GM21723 (cell line): ENCODE measurements at regions not wholly inside any gene's neighbourhood (a gene's known extent, or its start where the extent isn't known, plus 50 kb on each side); places are given as distances from the start of the nearest gene placed in this dataset.

Experiments
- ATAC-seq: cut with Tn5 transposase; IDR thresholded peaks from one replicate; pipeline ENCODE4 v1.9.1; 2021; ENCODE audit warnings: mild to moderate bottlenecking, moderate library complexity; ENCODE audit not compliant: unreplicated experiment

GRCh38 chr18:78768656-78769501 is 210.7 kb upstream of the SALL3 start:
- no peak for ATAC-seq

GRCh38 chr18:78769502-78770105 is 210.0 kb upstream of the SALL3 start:
- ATAC-seq, result no peak

DNA sequence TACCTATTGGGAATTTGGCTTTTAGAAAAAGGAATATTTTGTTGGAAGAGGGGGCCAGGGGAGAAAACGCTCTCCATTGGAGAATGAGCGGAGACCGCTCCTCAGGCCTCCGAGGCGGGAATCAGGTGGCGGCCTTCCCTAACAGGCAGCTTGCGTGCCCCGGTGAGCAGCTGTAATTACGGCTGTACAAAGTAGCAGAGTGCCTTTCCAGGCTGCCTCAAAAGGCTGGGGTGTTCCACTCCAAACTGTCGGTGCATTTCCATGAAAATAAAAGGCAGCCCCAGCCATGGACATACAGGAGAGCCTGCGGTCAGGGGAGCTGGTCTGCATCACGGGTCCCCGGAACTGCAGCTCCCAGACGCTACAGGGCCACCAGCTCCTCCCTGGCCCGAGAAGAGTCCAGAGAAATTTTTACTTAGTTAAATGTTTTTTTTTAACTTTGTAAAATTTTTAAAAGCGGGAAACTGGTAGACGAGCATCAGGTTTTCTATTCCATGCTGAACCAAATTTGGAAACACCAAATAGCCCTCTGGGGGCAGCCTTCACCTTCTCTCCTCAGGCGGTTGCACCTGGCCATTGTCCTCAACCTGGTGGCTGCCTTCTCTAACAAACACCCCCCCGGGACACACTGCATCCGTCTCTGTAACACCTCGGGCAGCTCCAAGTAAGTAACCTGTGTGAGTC is 209.3 kb upstream of the SALL3 start:
- no peak for ATAC-seq

DNA sequence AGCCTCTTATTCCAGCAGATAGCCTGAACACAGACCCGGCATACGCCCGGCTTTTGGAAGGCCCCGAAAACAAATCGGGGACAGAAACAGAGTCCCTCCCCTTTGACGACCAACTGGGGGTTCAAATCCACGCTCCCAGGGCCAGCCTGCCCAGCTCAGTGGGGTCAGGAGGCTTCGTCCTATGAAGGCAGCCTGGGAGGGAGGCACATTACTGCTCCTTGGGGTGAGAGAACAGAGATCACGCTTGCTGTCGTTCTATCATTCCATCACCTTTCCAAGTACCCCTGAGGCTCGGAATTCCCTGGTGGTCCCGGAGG is 208.8 kb upstream of the SALL3 start:
- no peak for ATAC-seq

- no peak for ATAC-seq
Measured at GRCh38 chr18:78771496-78772359, 207.9 kb upstream of the SALL3 start.

DNA sequence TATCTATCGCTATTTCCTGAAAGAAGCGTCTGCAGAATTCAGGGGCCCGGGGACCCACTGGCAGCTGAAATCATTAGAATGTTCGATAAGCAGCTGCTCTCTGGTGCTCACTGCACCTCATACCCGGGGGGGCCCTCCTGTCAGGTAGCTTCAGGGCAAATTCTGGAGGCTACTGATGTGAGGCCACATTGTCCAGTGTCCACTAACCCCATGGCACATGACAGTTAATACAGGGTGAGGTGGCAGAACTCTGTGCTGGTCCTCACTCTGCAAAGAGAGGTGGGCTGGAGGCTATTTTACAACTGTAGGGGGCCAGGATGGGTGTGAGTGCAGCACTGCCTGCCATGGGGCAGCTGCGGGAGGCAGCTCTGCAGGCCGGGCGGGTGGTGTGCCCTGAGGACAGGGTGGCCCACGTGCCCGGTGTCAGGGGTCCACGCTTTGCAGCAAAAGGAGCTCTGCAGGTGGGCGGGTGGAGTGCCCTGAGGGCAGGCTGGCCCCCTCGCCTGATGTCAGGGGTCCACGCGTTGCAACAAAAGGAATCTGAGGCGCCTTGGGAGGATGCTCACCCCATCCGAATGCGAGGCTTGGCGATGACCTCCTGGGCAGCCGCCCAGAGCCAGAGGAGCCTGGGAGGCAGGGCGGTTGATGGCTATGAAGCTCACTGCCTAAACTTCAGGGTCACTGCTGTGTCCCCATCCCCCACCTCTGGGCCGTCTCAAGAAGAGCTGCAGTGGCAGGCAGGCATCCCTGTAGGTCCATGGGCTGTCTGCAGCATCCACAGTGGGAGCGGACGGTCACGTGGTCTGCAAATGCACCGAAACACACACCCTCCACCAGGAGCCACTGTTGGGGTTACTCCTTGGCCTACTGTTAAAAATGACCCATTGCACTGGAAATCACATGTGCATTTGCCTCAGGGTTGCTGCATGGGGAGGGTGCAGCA is 207.0 kb upstream of the SALL3 start:
- no peak for ATAC-seq

DNA sequence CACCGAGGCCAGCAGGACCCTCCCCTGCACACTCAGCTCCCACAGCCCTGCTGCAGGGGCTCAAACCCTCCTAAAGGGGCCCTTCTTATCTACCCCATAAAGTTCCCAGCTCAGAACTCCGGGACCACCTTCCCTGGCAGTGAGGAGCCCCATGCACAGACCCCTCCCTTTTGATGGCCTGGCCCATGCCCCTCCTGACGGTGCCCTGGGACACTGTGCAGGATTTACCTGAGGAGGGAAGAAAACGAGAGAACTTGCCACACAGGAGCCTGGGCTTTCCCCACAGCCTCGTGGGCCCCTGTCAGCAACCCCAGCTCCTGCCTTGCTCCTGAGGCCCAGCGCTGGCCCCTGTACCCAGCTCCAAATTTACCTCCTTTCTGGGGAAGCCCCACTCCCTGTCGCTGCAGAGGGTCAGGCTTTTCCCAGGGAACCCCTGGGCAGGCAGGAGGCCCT is 206.3 kb upstream of the SALL3 start:
- ATAC-seq, result no peak

GRCh38 chr18:78773819-78774218 is 205.8 kb upstream of the SALL3 start:
- no peak for ATAC-seq

- no peak for ATAC-seq
Measured at GRCh38 chr18:78774741-78775141, 204.9 kb upstream of the SALL3 start.

GRCh38 chr18:78776151-78776550 is 203.5 kb upstream of the SALL3 start:
- ATAC-seq, result no peak

GRCh38 chr18:78776706-78777285 is 202.8 kb upstream of the SALL3 start:
- no peak for ATAC-seq

DNA sequence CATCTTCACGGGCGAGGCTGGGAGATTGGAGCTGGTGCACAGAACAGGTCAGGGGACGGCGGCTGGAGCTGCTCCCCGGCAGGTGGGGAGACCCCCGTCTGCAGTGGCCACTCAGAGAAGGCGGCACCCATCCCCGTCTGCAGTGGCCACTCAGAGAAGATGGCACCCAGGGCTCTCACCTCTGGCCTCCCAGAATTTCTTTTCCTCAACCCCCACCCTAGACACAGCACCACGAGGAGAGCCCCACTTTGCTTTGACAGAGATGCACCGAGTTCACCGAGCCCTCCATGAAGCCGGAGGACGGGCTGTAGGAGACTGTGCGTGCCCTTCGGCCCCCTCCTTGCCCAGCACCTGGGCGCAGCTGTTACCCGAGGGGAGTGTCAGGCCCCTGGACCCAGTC is 201.6 kb upstream of the SALL3 start:
- no peak for ATAC-seq

DNA sequence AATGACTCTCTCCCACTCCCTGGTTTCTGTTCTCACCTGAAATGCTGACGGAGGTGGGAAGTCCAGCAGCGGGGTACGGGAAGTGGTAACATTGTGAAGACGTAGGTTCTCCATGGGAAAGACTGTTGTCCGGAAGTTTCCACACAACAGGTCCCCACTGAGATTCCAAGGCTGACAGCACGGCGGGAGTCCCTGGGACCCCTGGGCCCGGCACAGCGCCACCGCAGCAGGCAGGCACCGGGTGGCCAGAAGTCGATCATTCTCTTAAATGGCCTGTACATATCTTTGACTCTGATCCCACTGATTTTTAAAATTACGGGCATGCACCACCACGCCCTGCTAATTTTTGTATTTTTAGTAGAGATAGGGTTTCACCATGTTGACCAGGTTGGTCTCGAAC is 201.0 kb upstream of the SALL3 start:
- ATAC-seq, result no peak

- no peak for ATAC-seq
Measured at GRCh38 chr18:78779996-78780718, 199.5 kb upstream of the SALL3 start.

- no peak for ATAC-seq
Measured at GRCh38 chr18:78780719-78781600, 198.7 kb upstream of the SALL3 start.

- ATAC-seq, result no peak
Measured at GRCh38 chr18:78781601-78781960, 198.0 kb upstream of the SALL3 start.

DNA sequence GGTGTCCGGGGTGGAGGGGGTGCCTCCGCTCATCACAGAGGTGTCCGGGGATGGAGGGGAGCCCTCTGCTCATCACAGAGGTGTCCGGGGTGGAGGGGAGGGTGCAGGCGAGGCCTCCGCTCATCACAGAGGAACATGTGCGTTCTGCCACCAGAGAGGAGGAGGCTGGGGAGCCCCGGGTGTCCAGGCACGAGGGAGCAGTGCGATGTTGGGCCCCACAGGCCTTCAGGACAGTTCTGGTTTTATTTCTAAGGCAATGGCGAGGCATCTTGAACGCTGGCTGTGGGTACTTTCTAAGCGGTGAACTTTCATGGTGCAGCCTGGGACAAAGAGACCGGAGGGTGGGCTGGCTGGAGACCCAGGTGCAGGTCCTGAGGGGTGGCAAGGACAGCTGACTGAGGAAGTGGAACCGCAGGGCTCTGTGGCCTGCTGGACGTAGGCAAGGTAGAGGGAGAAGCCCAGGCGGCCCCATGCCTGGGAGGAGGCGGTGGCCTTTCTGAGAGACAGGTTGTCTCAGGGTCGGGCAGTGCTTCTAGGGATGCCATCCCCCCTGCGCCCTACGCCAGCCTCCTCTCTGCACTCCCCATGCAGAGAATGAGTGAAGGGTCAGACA is 196.6 kb upstream of the SALL3 start:
- no peak for ATAC-seq

- ATAC-seq, result no peak
Measured at GRCh38 chr18:78783564-78783960, 196.1 kb upstream of the SALL3 start.
